ENCODE measurements at regions not wholly inside any gene's neighbourhood (a gene's known extent, or its start where the extent isn't known, plus 50 kb on each side); places are given as distances from the start of the nearest gene placed in this dataset.
"Not testable (repeated sequence)": the region's sequence is repeated elsewhere in the genome, so short reads cannot be mapped to it uniquely, and the experiment has no call there.

GRCh38 chr6:48606618-48607017 lies 495.6 kb upstream of the PTCHD4 start:
- POLR2A ChIA-PET: no interaction called here
- DNase-seq (no peak), ATAC-seq (ENCODE audit: low read depth) (no peak)
- H3K27ac Mint-ChIP-seq: no peak overlapping the region
- no peaks in the 10 kb centered on the region for H3K36me3 Mint-ChIP-seq (ENCODE audit: low read depth)
- intact Hi-C loops (cut with micrococcal nuclease): no loop called here
- no peaks in the 10 kb centered on the region for H3K4me1 Mint-ChIP-seq
- H3K9me3 Mint-ChIP-seq: peaks cover 2% of the 10 kb centered on the region
- no peak for TF ChIP-seq CTCF (IDR thresholded peaks at IDR 0.05)
- no peak overlapping the region for H3K4me3 Mint-ChIP-seq
- CTCF ChIA-PET: no interaction called here
- no peaks in the 10 kb centered on the region for H3K27me3 Mint-ChIP-seq

- H3K9me3 Mint-ChIP-seq: no peaks in the 10 kb centered on the region
- ATAC-seq (ENCODE audit: low read depth) (no peak), DNase-seq (no peak)
- no peaks in the 10 kb centered on the region for H3K4me1 Mint-ChIP-seq
- no peak overlapping the region for H3K4me3 Mint-ChIP-seq
- no peak for TF ChIP-seq CTCF (IDR thresholded peaks at IDR 0.05)
- POLR2A ChIA-PET: no interaction called here
- H3K27ac Mint-ChIP-seq: no peak overlapping the region
- no peaks in the 10 kb centered on the region for H3K36me3 Mint-ChIP-seq (ENCODE audit: low read depth)
- CTCF ChIA-PET: no interaction called here
- H3K27me3 Mint-ChIP-seq: no peaks in the 10 kb centered on the region
- intact Hi-C loops (cut with micrococcal nuclease): no loop called here
Observed at GRCh38 chr6:48597951-48598350, 487.0 kb upstream of the PTCHD4 start.

DNA sequence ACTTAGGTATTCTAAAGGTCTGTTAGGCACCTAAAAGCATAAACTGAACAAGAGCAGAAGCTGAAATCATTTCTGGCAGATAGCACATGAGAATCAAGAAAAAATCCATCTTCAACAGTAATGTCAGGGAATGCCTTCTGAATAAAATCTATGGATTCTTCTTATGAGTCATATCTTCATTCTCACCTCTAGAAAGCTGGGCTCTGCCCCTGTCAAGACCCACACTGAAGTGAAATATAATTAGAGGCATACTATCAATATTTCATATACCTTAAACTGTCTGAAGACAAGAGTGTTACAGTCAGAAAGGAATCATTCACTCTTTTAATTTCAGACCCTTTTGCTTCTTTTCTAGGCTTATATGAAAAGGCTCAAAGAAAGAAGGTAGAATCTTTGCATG lies 485.8 kb upstream of the PTCHD4 start:
- H3K9me3 Mint-ChIP-seq: no peaks in the 10 kb centered on the region
- POLR2A ChIA-PET: no interaction called here

GRCh38 chr6:48591158-48591557 lies 480.2 kb upstream of the PTCHD4 start:
- H3K27me3 Mint-ChIP-seq: not testable (repeated sequence)

More for the DNA sequence above, 485.8 kb upstream of the PTCHD4 start:
- ATAC-seq (ENCODE audit: low read depth) (no peak), DNase-seq (no peak)
- H3K36me3 Mint-ChIP-seq (ENCODE audit: low read depth): no peaks in the 10 kb centered on the region
- CTCF ChIA-PET: no interaction called here
- intact Hi-C loops (cut with micrococcal nuclease): no loop called here
- no peak overlapping the region for H3K4me3 Mint-ChIP-seq
- H3K27ac Mint-ChIP-seq: no peak overlapping the region
- no peaks in the 10 kb centered on the region for H3K4me1 Mint-ChIP-seq
- no peaks in the 10 kb centered on the region for H3K27me3 Mint-ChIP-seq
- TF ChIP-seq CTCF (IDR thresholded peaks at IDR 0.05): no peak

DNA sequence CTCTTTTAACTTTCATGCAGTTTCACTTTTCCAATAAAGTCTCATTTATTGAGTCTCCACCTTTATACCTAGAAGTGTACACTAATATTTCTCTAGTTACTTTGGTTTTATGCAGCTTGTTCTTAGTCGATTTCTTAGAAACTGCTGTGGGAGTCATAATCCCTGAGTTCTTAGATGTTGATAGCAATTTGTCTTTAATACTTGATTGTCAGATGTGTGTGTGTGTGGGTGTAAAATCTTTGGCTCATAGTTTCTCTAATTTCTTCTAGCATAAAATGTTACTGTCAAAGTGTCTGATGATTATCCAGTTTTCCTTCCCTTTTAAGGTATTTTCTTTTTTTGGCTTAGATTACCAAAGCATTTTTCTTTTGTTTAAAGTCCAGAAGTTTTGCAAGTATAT lies 473.8 kb upstream of the PTCHD4 start:
- no peak for DNase-seq
- peaks cover 6% of the 10 kb centered on the region for H3K9me3 Mint-ChIP-seq
- no peaks in the 10 kb centered on the region for H3K4me1 Mint-ChIP-seq
- TF ChIP-seq CTCF (IDR thresholded peaks at IDR 0.05): no peak
- CTCF ChIA-PET: no interaction called here
- no peak overlapping the region for H3K4me3 Mint-ChIP-seq
- ATAC-seq (ENCODE audit: low read depth): no peak
- H3K36me3 Mint-ChIP-seq (ENCODE audit: low read depth): no peaks in the 10 kb centered on the region
- intact Hi-C loops (cut with micrococcal nuclease): no loop called here
- POLR2A ChIA-PET: no interaction called here
- no peaks in the 10 kb centered on the region for H3K27me3 Mint-ChIP-seq
- H3K27ac Mint-ChIP-seq: no peak overlapping the region

More at GRCh38 chr6:48591158-48591557, 480.2 kb upstream of the PTCHD4 start:
- intact Hi-C loops (cut with micrococcal nuclease); H3K4me3 Mint-ChIP-seq; DNase-seq; POLR2A ChIA-PET; ATAC-seq (ENCODE audit: low read depth); H3K36me3 Mint-ChIP-seq (ENCODE audit: low read depth); CTCF ChIA-PET; H3K27ac Mint-ChIP-seq; H3K4me1 Mint-ChIP-seq: not testable (repeated sequence)
- H3K9me3 Mint-ChIP-seq: peaks cover 13% of the 10 kb centered on the region

GRCh38 chr6:48570656-48571055 lies 459.7 kb upstream of the PTCHD4 start:
- ATAC-seq (ENCODE audit: low read depth): no peak
- H3K27me3 Mint-ChIP-seq: no peaks in the 10 kb centered on the region
- H3K27ac Mint-ChIP-seq: no peak overlapping the region
- H3K36me3 Mint-ChIP-seq (ENCODE audit: low read depth): no peaks in the 10 kb centered on the region
- peaks cover 2% of the 10 kb centered on the region for H3K9me3 Mint-ChIP-seq
- ChIA-PET CTCF (no interaction called here), POLR2A (no interaction called here)
- no peak for DNase-seq
- no peak for TF ChIP-seq CTCF (IDR thresholded peaks at IDR 0.05)
- H3K4me3 Mint-ChIP-seq: no peak overlapping the region
- intact Hi-C loops (cut with micrococcal nuclease): no loop called here
- no peaks in the 10 kb centered on the region for H3K4me1 Mint-ChIP-seq
